H9 (cell line): ENCODE measurements at regions not wholly inside any gene's neighbourhood (a gene's known extent, or its start where the extent isn't known, plus 50 kb on each side); places are given as distances from the start of the nearest gene placed in this dataset.

ENCODE experiments used
- DNase-seq: peaks from one replicate; pipeline ENCODE4 v3.0.0-alpha.2; 2017
- H2AFZ ChIP-seq: one replicate; pipeline ENCODE4 v1.6.1; 2013; ENCODE audit warnings: mild to moderate bottlenecking, low read length, control low read depth, moderate library complexity
- H2AK5ac ChIP-seq: 2 replicates; pipeline ENCODE4 v1.6.1; 2013; ENCODE audit warnings: low read length, control low read depth, mixed read lengths; ENCODE audit not compliant: insufficient read length
- H2BK120ac ChIP-seq: one replicate; pipeline ENCODE4 v1.6.1; 2013; ENCODE audit warnings: low read depth, mild to moderate bottlenecking, low read length, control low read depth, inconsistent platforms; ENCODE audit not compliant: poor library complexity, severe bottlenecking
- H2BK12ac ChIP-seq: 2 replicates; pipeline ENCODE4 v1.6.1; 2013; ENCODE audit warnings: low read length, control low read depth, mixed read lengths, low read depth; ENCODE audit not compliant: insufficient read length
- H2BK15ac ChIP-seq: 2 replicates; pipeline ENCODE4 v1.6.1; 2013; ENCODE audit warnings: low read depth, low read length, control low read depth
- H2BK20ac ChIP-seq: one replicate; pipeline ENCODE4 v1.6.1; 2013; ENCODE audit warnings: low read depth, mild to moderate bottlenecking, low read length, control low read depth, inconsistent platforms; ENCODE audit not compliant: poor library complexity, severe bottlenecking
- H2BK5ac ChIP-seq: 2 replicates; pipeline ENCODE4 v1.6.1; 2013; ENCODE audit warnings: low read length, control low read depth, mixed read lengths; ENCODE audit not compliant: insufficient read length
- H3K14ac ChIP-seq: 2 replicates; pipeline ENCODE4 v1.6.1; 2013; ENCODE audit warnings: low read length, control low read depth; ENCODE audit not compliant: insufficient read depth
- H3K18ac ChIP-seq: 2 replicates; pipeline ENCODE4 v1.6.1; 2013; ENCODE audit warnings: low read depth, mild to moderate bottlenecking, mixed read lengths, low read length, control low read depth; ENCODE audit not compliant: insufficient read length
- H3K23ac ChIP-seq: 2 replicates; pipeline ENCODE4 v1.6.1; 2013; ENCODE audit warnings: low read length, control low read depth, mixed read lengths, low read depth; ENCODE audit not compliant: insufficient read length
- H3K23me2 ChIP-seq: 2 replicates; pipeline ENCODE4 v1.6.1; 2013; ENCODE audit warnings: low read depth, mild to moderate bottlenecking, mixed read lengths, low read length, control low read depth; ENCODE audit not compliant: insufficient read length, poor library complexity, severe bottlenecking
- H3K27ac ChIP-seq: 2 replicates; pipeline ENCODE4 v1.5.1; 2013; ENCODE audit warnings: low read length, control low read depth, mixed read lengths, low read depth; ENCODE audit not compliant: insufficient read length
- H3K27me3 ChIP-seq: 2 replicates; pipeline ENCODE4 v1.6.1; 2013; ENCODE audit warnings: low read length, control low read depth, inconsistent platforms; ENCODE audit not compliant: insufficient read depth
- H3K4ac ChIP-seq: 2 replicates; pipeline ENCODE4 v1.6.1; 2013; ENCODE audit warnings: low read depth, mild to moderate bottlenecking, control low read depth, inconsistent platforms, low read length, moderate library complexity
- H3K4me1 ChIP-seq: 2 replicates; pipeline ENCODE4 v1.6.1; 2013; ENCODE audit warnings: low read length, control low read depth, inconsistent platforms; ENCODE audit not compliant: insufficient read depth
- H3K4me2 ChIP-seq: 2 replicates; pipeline ENCODE4 v1.6.1; 2013; ENCODE audit warnings: low read length, control low read depth, mixed read lengths; ENCODE audit not compliant: insufficient read length, insufficient read depth
- H3K56ac ChIP-seq: 2 replicates; pipeline ENCODE4 v1.6.1; 2013; ENCODE audit warnings: low read depth, mild to moderate bottlenecking, mixed read lengths, low read length, control low read depth; ENCODE audit not compliant: insufficient read length
- H3K79me1 ChIP-seq: 2 replicates; pipeline ENCODE4 v1.6.1; 2013; ENCODE audit warnings: low read depth, mild to moderate bottlenecking, moderate library complexity, low read length, control low read depth, inconsistent platforms; ENCODE audit not compliant: insufficient read depth, poor library complexity, severe bottlenecking
- H3K79me2 ChIP-seq: 2 replicates; pipeline ENCODE4 v1.6.1; 2013; ENCODE audit warnings: low read length, control low read depth, inconsistent platforms; ENCODE audit not compliant: insufficient read depth
- H3K9ac ChIP-seq: 2 replicates; pipeline ENCODE4 v1.6.1; 2013; ENCODE audit warnings: low read length, control low read depth, mixed read lengths; ENCODE audit not compliant: insufficient read length; ENCODE audit errors: extremely low read depth
- H3K9me3 ChIP-seq: one replicate; pipeline ENCODE4 v1.6.1; 2013; ENCODE audit warnings: low read depth, low read length, inconsistent platforms; ENCODE audit not compliant: control insufficient read depth
- H3T11ph ChIP-seq: one replicate; pipeline ENCODE4 v1.6.1; 2013; ENCODE audit warnings: mild to moderate bottlenecking, low read length, control low read depth, inconsistent platforms
- H4K20me1 ChIP-seq: one replicate; pipeline ENCODE4 v1.6.1; 2013; ENCODE audit not compliant: control insufficient read depth, insufficient read length, insufficient read depth
- H4K5ac ChIP-seq: 2 replicates; pipeline ENCODE4 v1.6.1; 2013; ENCODE audit warnings: low read depth, mild to moderate bottlenecking, mixed read lengths, low read length, control low read depth; ENCODE audit not compliant: insufficient read length
- H4K8ac ChIP-seq: replicated peaks from 2 replicates; pipeline ENCODE4 v1.6.1; 2013; ENCODE audit warnings: low read length, control low read depth, mixed read lengths, low read depth; ENCODE audit not compliant: insufficient read length
- H4K91ac ChIP-seq: 2 replicates; pipeline ENCODE4 v1.6.1; 2013; ENCODE audit warnings: low read depth, mild to moderate bottlenecking, moderate library complexity, mixed read lengths, low read length, control low read depth; ENCODE audit not compliant: insufficient read length
- H3K27ac Mint-ChIP-seq, 3 experiments: 2 replicates in 2 of 3; 3 replicates in 1 of 3; pipeline ENCODE4 v1.8.0; 2020 to 2021; ENCODE audit warnings: mixed read lengths in 3 of 3, mild to moderate bottlenecking in 1 of 3, moderate library complexity in 1 of 3
- H3K27me3 Mint-ChIP-seq: 2 replicates; pipeline ENCODE4 v1.8.0; 2021; ENCODE audit warnings: low read depth, mild to moderate bottlenecking, moderate library complexity, mixed read lengths
- H3K36me3 Mint-ChIP-seq, 3 experiments: 2 replicates in 2 of 3; 3 replicates in 1 of 3; pipeline ENCODE4 v1.8.0; 2020 to 2021; ENCODE audit warnings: low read depth in 3 of 3, mixed read lengths in 3 of 3; ENCODE audit not compliant: insufficient read depth in 1 of 3
- H3K4me1 Mint-ChIP-seq, 2 experiments: 2 replicates each; pipeline ENCODE4 v1.8.0; 2020; ENCODE audit warnings: mixed read lengths in 2 of 2
- H3K4me3 Mint-ChIP-seq, 2 experiments: 2 replicates in 1 of 2; 3 replicates in 1 of 2; pipeline ENCODE4 v1.8.0; 2020 to 2021; ENCODE audit warnings: mild to moderate bottlenecking in 2 of 2, mixed read lengths in 2 of 2, moderate library complexity in 1 of 2
- H3K9me3 Mint-ChIP-seq, 2 experiments: 2 replicates in 1 of 2; 3 replicates in 1 of 2; pipeline ENCODE4 v1.8.0; 2020; ENCODE audit warnings: mild to moderate bottlenecking in 2 of 2, mixed read lengths in 2 of 2, moderate library complexity in 1 of 2
- WGBS: extraction: QIAGEN DNeasy Blood & Tissue Kit; methylation state at CpG from one replicate; pipeline ENCODE4 v1.1.7; 2013; ENCODE audit warnings: missing lambda C conversion rate, low lambda C conversion rate, mixed read lengths; ENCODE audit not compliant: insufficient read length; ENCODE audit errors: extremely low coverage; 5-methylcytosine and 5-hydroxymethylcytosine counted together
- TF ChIP-seq, protein P1 (sequence below): fragments of 200-600 bp; sonication (generic); conservative IDR thresholded peaks from 3 replicates; pipeline ENCODE4 v1.8.0; 2021; ENCODE audit warnings: antibody characterized with exemption, mild to moderate bottlenecking

DNA sequence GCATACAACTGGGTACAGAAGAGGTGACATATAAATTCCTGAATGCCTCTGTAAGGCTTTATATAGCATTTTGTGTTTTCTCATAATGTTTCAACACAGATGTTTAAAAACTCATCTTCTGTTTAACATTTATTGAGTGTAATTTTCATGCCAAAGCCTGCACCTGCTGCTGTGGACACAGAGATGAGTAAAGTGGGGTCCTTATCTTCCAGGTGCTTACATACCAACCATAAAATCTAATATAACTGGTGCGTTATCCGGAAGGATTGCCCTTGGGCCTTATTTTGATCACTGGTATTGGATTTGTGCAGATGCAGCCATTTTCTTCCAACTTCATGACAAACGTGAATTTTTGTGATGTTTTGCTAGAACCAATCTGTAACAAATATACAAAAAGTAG lies 222.3 kb downstream of the DMRT2 start:
- H3K4me2 ChIP-seq: no peak overlapping the region
- no peak overlapping the region for H3K27ac ChIP-seq
- no CpG with 5 or more reads among the region's 3 CpGs for WGBS

More for the DNA sequence above, 222.3 kb downstream of the DMRT2 start:
- H3K23ac ChIP-seq: no peak overlapping the region
- no peak overlapping the region for H2BK5ac ChIP-seq
- no peak overlapping the region for H4K5ac ChIP-seq
- Mint-ChIP-seq H3K36me3 (no peaks in the 10 kb centered on the region; a peak in 1 of 7 replicates), H3K27me3 (peaks cover 2% of the 10 kb centered on the region), H3K4me1 (peaks cover 3 to 10% of the 10 kb centered on the region in 2 experiments; a peak in 3 of 4 replicates), H3K9me3 (peaks cover 2 to 22% of the 10 kb centered on the region in 2 experiments; a peak in 2 of 5 replicates), H3K27ac (no peak overlapping the region), H3K4me3 (no peak overlapping the region)
- no peaks in the 10 kb centered on the region for H3K79me2 ChIP-seq
- H3K4me1 ChIP-seq: peaks cover 4% of the 10 kb centered on the region; the same call in 1 of the 2 replicates
- no peaks in the 10 kb centered on the region for H3K23me2 ChIP-seq
- no peaks in the 10 kb centered on the region for H3K79me1 ChIP-seq
- H4K91ac ChIP-seq: no peak overlapping the region
- H2BK12ac ChIP-seq: no peak overlapping the region
- H2BK15ac ChIP-seq: no peak overlapping the region
- H2BK20ac ChIP-seq: no peak overlapping the region
- H2AK5ac ChIP-seq: no peak overlapping the region
- no peaks in the 10 kb centered on the region for H3K27me3 ChIP-seq
- H2BK120ac ChIP-seq: no peak overlapping the region
- H3K9me3 ChIP-seq: peaks cover 5% of the 10 kb centered on the region
- H4K8ac ChIP-seq: no peak overlapping the region
- H3K18ac ChIP-seq: no peak overlapping the region
- DNase-seq: no peak
- no peak overlapping the region for H3T11ph ChIP-seq
- H3K9ac ChIP-seq: no peak overlapping the region
- H3K56ac ChIP-seq: no peak overlapping the region
- H3K14ac ChIP-seq: no peak overlapping the region
- TF ChIP-seq, protein P1, sequence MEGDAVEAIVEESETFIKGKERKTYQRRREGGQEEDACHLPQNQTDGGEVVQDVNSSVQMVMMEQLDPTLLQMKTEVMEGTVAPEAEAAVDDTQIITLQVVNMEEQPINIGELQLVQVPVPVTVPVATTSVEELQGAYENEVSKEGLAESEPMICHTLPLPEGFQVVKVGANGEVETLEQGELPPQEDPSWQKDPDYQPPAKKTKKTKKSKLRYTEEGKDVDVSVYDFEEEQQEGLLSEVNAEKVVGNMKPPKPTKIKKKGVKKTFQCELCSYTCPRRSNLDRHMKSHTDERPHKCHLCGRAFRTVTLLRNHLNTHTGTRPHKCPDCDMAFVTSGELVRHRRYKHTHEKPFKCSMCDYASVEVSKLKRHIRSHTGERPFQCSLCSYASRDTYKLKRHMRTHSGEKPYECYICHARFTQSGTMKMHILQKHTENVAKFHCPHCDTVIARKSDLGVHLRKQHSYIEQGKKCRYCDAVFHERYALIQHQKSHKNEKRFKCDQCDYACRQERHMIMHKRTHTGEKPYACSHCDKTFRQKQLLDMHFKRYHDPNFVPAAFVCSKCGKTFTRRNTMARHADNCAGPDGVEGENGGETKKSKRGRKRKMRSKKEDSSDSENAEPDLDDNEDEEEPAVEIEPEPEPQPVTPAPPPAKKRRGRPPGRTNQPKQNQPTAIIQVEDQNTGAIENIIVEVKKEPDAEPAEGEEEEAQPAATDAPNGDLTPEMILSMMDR: no peak
- H4K20me1 ChIP-seq: no peaks in the 10 kb centered on the region
- no peak overlapping the region for H2AFZ ChIP-seq
- H3K4ac ChIP-seq: no peak overlapping the region
